ENCODE measurements at regions not wholly inside any gene's neighbourhood (a gene's known extent, or its start where the extent isn't known, plus 50 kb on each side); places are given as distances from the start of the nearest gene placed in this dataset.
"Not testable (repeated sequence)": the region's sequence is repeated elsewhere in the genome, so short reads cannot be mapped to it uniquely, and the experiment has no call there.

- H3K27me3 Mint-ChIP-seq (ENCODE audit: low read depth): peaks cover 11% of the 10 kb centered on the region
- H3K4me1 Mint-ChIP-seq (ENCODE audit: low read depth): peaks cover 30% of the 10 kb centered on the region
- no peaks in the 10 kb centered on the region for H3K9me3 Mint-ChIP-seq
- peak overlapping the region; percentile 23 for H3K27ac Mint-ChIP-seq
- H3K4me3 Mint-ChIP-seq: peak overlapping the region; percentile 35
- peaks cover 2% of the 10 kb centered on the region for H3K36me3 Mint-ChIP-seq (ENCODE audit: low read depth)
These were observed 489.8 kb upstream of the PROK2 start for GRCh38 chr3:72274493-72275330.

- Mint-ChIP-seq H3K9me3 (no peaks in the 10 kb centered on the region), H3K4me3 (no peak overlapping the region), H3K27me3 (ENCODE audit: low read depth) (peaks cover 4% of the 10 kb centered on the region), H3K27ac (no peak overlapping the region), H3K4me1 (ENCODE audit: low read depth) (peaks cover 35% of the 10 kb centered on the region), H3K36me3 (ENCODE audit: low read depth) (peaks cover 2% of the 10 kb centered on the region)
These were observed 488.7 kb upstream of the PROK2 start for GRCh38 chr3:72273615-72274014.

- no peaks in the 10 kb centered on the region for H3K9me3 Mint-ChIP-seq
- H3K27ac Mint-ChIP-seq: no peak overlapping the region
- H3K4me1 Mint-ChIP-seq (ENCODE audit: low read depth): peaks cover 35% of the 10 kb centered on the region
- peaks cover 2% of the 10 kb centered on the region for H3K36me3 Mint-ChIP-seq (ENCODE audit: low read depth)
- H3K4me3 Mint-ChIP-seq: no peak overlapping the region
- no peaks in the 10 kb centered on the region for H3K27me3 Mint-ChIP-seq (ENCODE audit: low read depth)
These were observed 487.4 kb upstream of the PROK2 start for GRCh38 chr3:72272356-72272755.

- Mint-ChIP-seq H3K36me3 (ENCODE audit: low read depth) (peaks cover 2% of the 10 kb centered on the region), H3K27me3 (ENCODE audit: low read depth) (no peaks in the 10 kb centered on the region), H3K27ac (no peak overlapping the region), H3K4me3 (no peak overlapping the region), H3K4me1 (ENCODE audit: low read depth) (peaks cover 35% of the 10 kb centered on the region), H3K9me3 (no peaks in the 10 kb centered on the region)
These were observed 487.0 kb upstream of the PROK2 start for GRCh38 chr3:72271923-72272322.

- Mint-ChIP-seq H3K27ac (peak overlapping the region; percentile 52), H3K27me3 (ENCODE audit: low read depth) (no peaks in the 10 kb centered on the region), H3K36me3 (ENCODE audit: low read depth) (peaks cover 2% of the 10 kb centered on the region), H3K4me1 (ENCODE audit: low read depth) (peaks cover 38% of the 10 kb centered on the region), H3K9me3 (no peaks in the 10 kb centered on the region), H3K4me3 (no peak overlapping the region)
These were observed 486.3 kb upstream of the PROK2 start for GRCh38 chr3:72271216-72271615.

- no peak overlapping the region for H3K4me3 Mint-ChIP-seq
- no peaks in the 10 kb centered on the region for H3K27me3 Mint-ChIP-seq (ENCODE audit: low read depth)
- H3K27ac Mint-ChIP-seq: no peak overlapping the region
- peaks cover 3% of the 10 kb centered on the region for H3K36me3 Mint-ChIP-seq (ENCODE audit: low read depth)
- H3K9me3 Mint-ChIP-seq: no peaks in the 10 kb centered on the region
- H3K4me1 Mint-ChIP-seq (ENCODE audit: low read depth): peaks cover 43% of the 10 kb centered on the region
These were observed 485.8 kb upstream of the PROK2 start for GRCh38 chr3:72270730-72271129.

GRCh38 chr3:72270072-72270681, 485.2 kb upstream of the PROK2 start:
- peak overlapping the region; percentile 78 for H3K27ac Mint-ChIP-seq

GRCh38 chr3:72269475-72269874, 484.5 kb upstream of the PROK2 start:
- no peak overlapping the region for H3K27ac Mint-ChIP-seq
- no peak overlapping the region for H3K4me3 Mint-ChIP-seq
- no peaks in the 10 kb centered on the region for H3K27me3 Mint-ChIP-seq (ENCODE audit: low read depth)
- peaks cover 38% of the 10 kb centered on the region for H3K4me1 Mint-ChIP-seq (ENCODE audit: low read depth)
- H3K36me3 Mint-ChIP-seq (ENCODE audit: low read depth): peaks cover 3% of the 10 kb centered on the region
- H3K9me3 Mint-ChIP-seq: no peaks in the 10 kb centered on the region

More at GRCh38 chr3:72270072-72270681, 485.2 kb upstream of the PROK2 start:
- H3K4me3 Mint-ChIP-seq: peak overlapping the region; percentile 29
- no peaks in the 10 kb centered on the region for H3K9me3 Mint-ChIP-seq
- H3K36me3 Mint-ChIP-seq (ENCODE audit: low read depth): peaks cover 3% of the 10 kb centered on the region
- no peaks in the 10 kb centered on the region for H3K27me3 Mint-ChIP-seq (ENCODE audit: low read depth)
- H3K4me1 Mint-ChIP-seq (ENCODE audit: low read depth): peaks cover 45% of the 10 kb centered on the region

GRCh38 chr3:72266921-72267524, 482.1 kb upstream of the PROK2 start:
- H3K27me3 Mint-ChIP-seq (ENCODE audit: low read depth); H3K9me3 Mint-ChIP-seq; H3K4me3 Mint-ChIP-seq; H3K27ac Mint-ChIP-seq; H3K36me3 Mint-ChIP-seq (ENCODE audit: low read depth): not testable (repeated sequence)
- peaks cover 30% of the 10 kb centered on the region for H3K4me1 Mint-ChIP-seq (ENCODE audit: low read depth)

- Mint-ChIP-seq H3K36me3 (ENCODE audit: low read depth) (peaks cover 1% of the 10 kb centered on the region), H3K9me3 (no peaks in the 10 kb centered on the region), H3K4me3 (no peak overlapping the region), H3K27ac (no peak overlapping the region), H3K27me3 (ENCODE audit: low read depth) (no peaks in the 10 kb centered on the region), H3K4me1 (ENCODE audit: low read depth) (peaks cover 25% of the 10 kb centered on the region)
These were observed 481.0 kb upstream of the PROK2 start for GRCh38 chr3:72266016-72266370.

- H3K4me3 Mint-ChIP-seq: no peak overlapping the region
- H3K36me3 Mint-ChIP-seq (ENCODE audit: low read depth): peaks cover 1% of the 10 kb centered on the region
- H3K9me3 Mint-ChIP-seq: no peaks in the 10 kb centered on the region
- H3K27ac Mint-ChIP-seq: no peak overlapping the region
- peaks cover 22% of the 10 kb centered on the region for H3K4me1 Mint-ChIP-seq (ENCODE audit: low read depth)
- no peaks in the 10 kb centered on the region for H3K27me3 Mint-ChIP-seq (ENCODE audit: low read depth)
These were observed 480.5 kb upstream of the PROK2 start for GRCh38 chr3:72265256-72266015.

GRCh38 chr3:72263223-72263990, 478.5 kb upstream of the PROK2 start:
- H3K36me3 Mint-ChIP-seq (ENCODE audit: low read depth): peaks cover 1% of the 10 kb centered on the region
- H3K27ac Mint-ChIP-seq: no peak overlapping the region
- peaks cover 2% of the 10 kb centered on the region for H3K9me3 Mint-ChIP-seq
- H3K4me3 Mint-ChIP-seq: no peak overlapping the region
- no peaks in the 10 kb centered on the region for H3K27me3 Mint-ChIP-seq (ENCODE audit: low read depth)
- peaks cover 15% of the 10 kb centered on the region for H3K4me1 Mint-ChIP-seq (ENCODE audit: low read depth)

- peaks cover 5% of the 10 kb centered on the region for H3K36me3 Mint-ChIP-seq (ENCODE audit: low read depth)
- H3K27me3 Mint-ChIP-seq (ENCODE audit: low read depth): no peaks in the 10 kb centered on the region
- peaks cover 5% of the 10 kb centered on the region for H3K9me3 Mint-ChIP-seq
- H3K4me3 Mint-ChIP-seq: no peak overlapping the region
- peaks cover 18% of the 10 kb centered on the region for H3K4me1 Mint-ChIP-seq (ENCODE audit: low read depth)
- H3K27ac Mint-ChIP-seq: no peak overlapping the region
These were observed 477.8 kb upstream of the PROK2 start for GRCh38 chr3:72262736-72263135.
